ENCODE measurements at regions not wholly inside any gene's neighbourhood (a gene's known extent, or its start where the extent isn't known, plus 50 kb on each side); places are given as distances from the start of the nearest gene placed in this dataset.

- TF ChIP-seq CTCF (IDR thresholded peaks at IDR 0.05; ENCODE audit: low read depth, low read length, poor library complexity, severe bottlenecking) (no peak), EZH2phosphoT487 (IDR thresholded peaks at IDR 0.05; ENCODE audit: borderline replicate concordance, low read length) (no peak)
Measured at GRCh38 chr12:19630536-19630935, 191.2 kb downstream of the AEBP2 start.
